ENCODE measurements at regions not wholly inside any gene's neighbourhood (a gene's known extent, or its start where the extent isn't known, plus 50 kb on each side); places are given as distances from the start of the nearest gene placed in this dataset.

DNA sequence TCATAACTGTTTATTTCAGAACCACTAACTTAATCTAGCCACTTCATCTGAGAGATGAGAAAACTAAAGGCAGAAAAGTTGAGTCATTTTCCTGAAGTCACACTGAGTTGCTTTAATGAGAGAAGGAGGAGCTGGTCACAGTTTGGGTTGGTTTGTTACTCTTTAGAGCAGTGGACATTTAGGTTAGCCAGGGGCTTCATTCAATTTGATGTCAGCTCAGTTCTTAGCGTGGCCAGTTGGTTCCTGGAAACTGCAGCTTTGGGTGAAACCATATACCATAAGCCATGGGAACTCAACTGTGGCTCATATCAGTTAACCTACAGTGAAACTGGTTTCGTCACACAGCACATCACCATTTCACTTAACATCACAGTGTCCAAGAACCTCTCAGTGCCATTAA, 59.2 kb upstream of the ADORA2B start:
- H3K9me2 ChIP-seq (ENCODE audit: insufficient read depth) = no peaks in the 10 kb centered on the region
- no peak overlapping the region for H3K27ac ChIP-seq (ENCODE audit: low read depth, low read length)
- no peak overlapping the region for H3K4me2 ChIP-seq (ENCODE audit: low read length)
- intact Hi-C loops (cut with micrococcal nuclease) = no loop called here
- H3K9me3 ChIP-seq (ENCODE audit: control insufficient read depth in 1 of 2, insufficient read depth in 1 of 2, low read depth in 1 of 2, low read length in 2 of 2) = no peaks in the 10 kb centered on the region
- H3K36me3 ChIP-seq (ENCODE audit: control insufficient read depth in 1 of 2, insufficient read depth in 2 of 2, low read length in 2 of 2) = no peaks in the 10 kb centered on the region
- H3K9ac ChIP-seq (ENCODE audit: low read length) = no peak overlapping the region
- DNase-seq (ENCODE audit: low read depth, low spot score) (no peak), ATAC-seq (no peak)
- H3K79me2 ChIP-seq (ENCODE audit: insufficient read depth, low read length) = no peaks in the 10 kb centered on the region
- H2AFZ ChIP-seq (ENCODE audit: low read depth, low read length, poor library complexity, severe bottlenecking) = no peak overlapping the region
- BruUV-seq (replicated peaks) = no TSS peak
- no peaks in the 10 kb centered on the region for H4K20me1 ChIP-seq (ENCODE audit: insufficient read depth)
- TF ChIP-seq EZH2phosphoT487 (IDR thresholded peaks at IDR 0.05; ENCODE audit: borderline replicate concordance) (no peak), SIN3A (IDR thresholded peaks at IDR 0.05; ENCODE audit: low read depth) (no peak), EGR1 (IDR thresholded peaks at IDR 0.05; ENCODE audit: low read depth) (no peak), SRF (IDR thresholded peaks at IDR 0.05; ENCODE audit: low read depth) (no peak)
- TF ChIP-seq, protein P1, sequence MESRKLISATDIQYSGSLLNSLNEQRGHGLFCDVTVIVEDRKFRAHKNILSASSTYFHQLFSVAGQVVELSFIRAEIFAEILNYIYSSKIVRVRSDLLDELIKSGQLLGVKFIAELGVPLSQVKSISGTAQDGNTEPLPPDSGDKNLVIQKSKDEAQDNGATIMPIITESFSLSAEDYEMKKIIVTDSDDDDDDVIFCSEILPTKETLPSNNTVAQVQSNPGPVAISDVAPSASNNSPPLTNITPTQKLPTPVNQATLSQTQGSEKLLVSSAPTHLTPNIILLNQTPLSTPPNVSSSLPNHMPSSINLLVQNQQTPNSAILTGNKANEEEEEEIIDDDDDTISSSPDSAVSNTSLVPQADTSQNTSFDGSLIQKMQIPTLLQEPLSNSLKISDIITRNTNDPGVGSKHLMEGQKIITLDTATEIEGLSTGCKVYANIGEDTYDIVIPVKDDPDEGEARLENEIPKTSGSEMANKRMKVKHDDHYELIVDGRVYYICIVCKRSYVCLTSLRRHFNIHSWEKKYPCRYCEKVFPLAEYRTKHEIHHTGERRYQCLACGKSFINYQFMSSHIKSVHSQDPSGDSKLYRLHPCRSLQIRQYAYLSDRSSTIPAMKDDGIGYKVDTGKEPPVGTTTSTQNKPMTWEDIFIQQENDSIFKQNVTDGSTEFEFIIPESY (IDR thresholded peaks at IDR 0.05; ENCODE audit: extremely low read depth, insufficient replicate concordance, low read length) = no peak
- ChIA-PET CTCF (no interaction called here), RAD21 (ENCODE audit: low non-redundant PET in 1 of 2, low total read pairs in 2 of 2, uncharacterized antibody in 2 of 2, unreplicated experiment in 2 of 2) (no interaction called here), POLR2A (no interaction called here)
- no peaks in the 10 kb centered on the region for H3K4me1 ChIP-seq (ENCODE audit: control insufficient read depth in 1 of 2, insufficient read depth in 2 of 2, low read length in 2 of 2)
- no peaks in the 10 kb centered on the region for H3K27me3 ChIP-seq (ENCODE audit: insufficient read depth, low read length)
- no peak overlapping the region for H3K4me3 ChIP-seq (replicated peaks in 1 of 2; ENCODE audit: low read depth in 1 of 2, low read length in 2 of 2)

DNA sequence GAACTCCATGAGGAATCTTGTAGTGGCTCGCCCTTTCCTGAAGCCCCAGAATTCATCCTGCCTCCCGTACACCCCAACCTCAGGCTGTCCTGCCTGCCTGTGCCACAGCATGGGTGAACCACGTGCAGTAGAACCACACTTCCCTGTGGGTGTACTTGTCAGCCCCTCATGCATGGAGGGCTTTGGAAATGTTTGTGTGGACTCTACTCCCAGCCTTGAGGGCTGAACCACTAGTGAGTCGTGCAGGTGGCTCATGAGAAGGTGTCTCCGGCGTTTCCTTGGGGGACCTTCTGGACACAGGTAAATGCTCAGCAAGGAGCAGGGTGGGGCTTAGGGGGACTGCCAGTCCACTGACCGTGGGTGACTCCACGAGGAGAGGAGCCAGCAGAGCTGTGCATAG, 58.7 kb upstream of the ADORA2B start:
- no peaks in the 10 kb centered on the region for H3K9me3 ChIP-seq (ENCODE audit: control insufficient read depth in 1 of 2, insufficient read depth in 1 of 2, low read depth in 1 of 2, low read length in 2 of 2)
- no peak overlapping the region for H3K4me2 ChIP-seq (ENCODE audit: low read length)
- no peak overlapping the region for H3K9ac ChIP-seq (ENCODE audit: low read length)
- TF ChIP-seq POLR2AphosphoS5 (IDR thresholded peaks at IDR 0.05; ENCODE audit: low read depth, low read length) = no peak
- no peak for TF ChIP-seq ZNF274 (IDR thresholded peaks at IDR 0.05; ENCODE audit: low read depth, low read length)
- no peak for TF ChIP-seq CBX3 (IDR thresholded peaks at IDR 0.05; ENCODE audit: low read depth)
- TF ChIP-seq POLR2A (IDR thresholded peaks at IDR 0.05; ENCODE audit: borderline replicate concordance, extremely low read depth, insufficient read depth, insufficient read length) = no peak
- no peak for TF ChIP-seq EZH2 (IDR thresholded peaks at IDR 0.05)
- no peak for TF ChIP-seq SP1 (IDR thresholded peaks at IDR 0.05; ENCODE audit: low read depth)
- no peak for TF ChIP-seq EGR1 (IDR thresholded peaks at IDR 0.05; ENCODE audit: low read depth)
- TF ChIP-seq SRF (IDR thresholded peaks at IDR 0.05; ENCODE audit: low read depth) = no peak
- no peak for TF ChIP-seq TCF7L2 (IDR thresholded peaks at IDR 0.05; ENCODE audit: borderline replicate concordance, extremely low read depth, insufficient read depth, insufficient read length)
- no peak for TF ChIP-seq YY1 (IDR thresholded peaks at IDR 0.05; ENCODE audit: extremely low read depth, insufficient replicate concordance, low read depth, low read length)
- TF ChIP-seq, protein P2, sequence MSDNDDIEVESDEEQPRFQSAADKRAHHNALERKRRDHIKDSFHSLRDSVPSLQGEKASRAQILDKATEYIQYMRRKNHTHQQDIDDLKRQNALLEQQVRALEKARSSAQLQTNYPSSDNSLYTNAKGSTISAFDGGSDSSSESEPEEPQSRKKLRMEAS (IDR thresholded peaks at IDR 0.05) = no peak
- no peak for TF ChIP-seq ZFX (IDR thresholded peaks at IDR 0.05)
- TF ChIP-seq, protein P3, sequence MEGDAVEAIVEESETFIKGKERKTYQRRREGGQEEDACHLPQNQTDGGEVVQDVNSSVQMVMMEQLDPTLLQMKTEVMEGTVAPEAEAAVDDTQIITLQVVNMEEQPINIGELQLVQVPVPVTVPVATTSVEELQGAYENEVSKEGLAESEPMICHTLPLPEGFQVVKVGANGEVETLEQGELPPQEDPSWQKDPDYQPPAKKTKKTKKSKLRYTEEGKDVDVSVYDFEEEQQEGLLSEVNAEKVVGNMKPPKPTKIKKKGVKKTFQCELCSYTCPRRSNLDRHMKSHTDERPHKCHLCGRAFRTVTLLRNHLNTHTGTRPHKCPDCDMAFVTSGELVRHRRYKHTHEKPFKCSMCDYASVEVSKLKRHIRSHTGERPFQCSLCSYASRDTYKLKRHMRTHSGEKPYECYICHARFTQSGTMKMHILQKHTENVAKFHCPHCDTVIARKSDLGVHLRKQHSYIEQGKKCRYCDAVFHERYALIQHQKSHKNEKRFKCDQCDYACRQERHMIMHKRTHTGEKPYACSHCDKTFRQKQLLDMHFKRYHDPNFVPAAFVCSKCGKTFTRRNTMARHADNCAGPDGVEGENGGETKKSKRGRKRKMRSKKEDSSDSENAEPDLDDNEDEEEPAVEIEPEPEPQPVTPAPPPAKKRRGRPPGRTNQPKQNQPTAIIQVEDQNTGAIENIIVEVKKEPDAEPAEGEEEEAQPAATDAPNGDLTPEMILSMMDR (IDR thresholded peaks at IDR 0.05 in 2 of 3, conservative IDR thresholded peaks at IDR 0.05 in 1 of 3; ENCODE audit: borderline replicate concordance in 1 of 3, insufficient read depth in 1 of 3, low read depth in 2 of 3, low read length in 2 of 3) = no peak
- ChIA-PET RAD21 (ENCODE audit: low non-redundant PET in 1 of 2, low total read pairs in 2 of 2, uncharacterized antibody in 2 of 2, unreplicated experiment in 2 of 2) (no interaction called here), CTCF (no interaction called here), POLR2A (no interaction called here)
- H3K27me3 ChIP-seq (ENCODE audit: insufficient read depth, low read length) = no peaks in the 10 kb centered on the region
- H3K4me1 ChIP-seq (ENCODE audit: control insufficient read depth in 1 of 2, insufficient read depth in 2 of 2, low read length in 2 of 2) = no peaks in the 10 kb centered on the region
- ATAC-seq (no peak), DNase-seq (ENCODE audit: low read depth, low spot score) (no peak)
- no peaks in the 10 kb centered on the region for H3K9me2 ChIP-seq (ENCODE audit: insufficient read depth)
- intact Hi-C loops (cut with micrococcal nuclease) = no loop called here
- H2AFZ ChIP-seq (ENCODE audit: low read depth, low read length, poor library complexity, severe bottlenecking) = no peak overlapping the region
- H4K20me1 ChIP-seq (ENCODE audit: insufficient read depth) = no peaks in the 10 kb centered on the region
- BruUV-seq (replicated peaks) = no TSS peak
- H3K79me2 ChIP-seq (ENCODE audit: insufficient read depth, low read length) = no peaks in the 10 kb centered on the region
- H3K4me3 ChIP-seq (replicated peaks in 1 of 2; ENCODE audit: low read depth in 1 of 2, low read length in 2 of 2) = no peak overlapping the region
- no peak overlapping the region for H3K27ac ChIP-seq (ENCODE audit: low read depth, low read length)
- no peaks in the 10 kb centered on the region for H3K36me3 ChIP-seq (ENCODE audit: control insufficient read depth in 1 of 2, insufficient read depth in 2 of 2, low read length in 2 of 2)

All from HCT116 (cell line).